HG02623 (cell line): ENCODE measurements at regions not wholly inside any gene's neighbourhood (a gene's known extent, or its start where the extent isn't known, plus 50 kb on each side); places are given as distances from the start of the nearest gene placed in this dataset.

Source experiments
- ATAC-seq: cut with Tn5 transposase; IDR thresholded peaks from one replicate; pipeline ENCODE4 v1.9.1; 2021; ENCODE audit warnings: moderate library complexity; ENCODE audit not compliant: unreplicated experiment

- ATAC-seq, result no peak
Observed at GRCh38 chr6:14674867-14675648, 557.5 kb downstream of the CD83 start.

GRCh38 chr6:14676064-14676463 is 558.5 kb downstream of the CD83 start:
- no peak for ATAC-seq

DNA sequence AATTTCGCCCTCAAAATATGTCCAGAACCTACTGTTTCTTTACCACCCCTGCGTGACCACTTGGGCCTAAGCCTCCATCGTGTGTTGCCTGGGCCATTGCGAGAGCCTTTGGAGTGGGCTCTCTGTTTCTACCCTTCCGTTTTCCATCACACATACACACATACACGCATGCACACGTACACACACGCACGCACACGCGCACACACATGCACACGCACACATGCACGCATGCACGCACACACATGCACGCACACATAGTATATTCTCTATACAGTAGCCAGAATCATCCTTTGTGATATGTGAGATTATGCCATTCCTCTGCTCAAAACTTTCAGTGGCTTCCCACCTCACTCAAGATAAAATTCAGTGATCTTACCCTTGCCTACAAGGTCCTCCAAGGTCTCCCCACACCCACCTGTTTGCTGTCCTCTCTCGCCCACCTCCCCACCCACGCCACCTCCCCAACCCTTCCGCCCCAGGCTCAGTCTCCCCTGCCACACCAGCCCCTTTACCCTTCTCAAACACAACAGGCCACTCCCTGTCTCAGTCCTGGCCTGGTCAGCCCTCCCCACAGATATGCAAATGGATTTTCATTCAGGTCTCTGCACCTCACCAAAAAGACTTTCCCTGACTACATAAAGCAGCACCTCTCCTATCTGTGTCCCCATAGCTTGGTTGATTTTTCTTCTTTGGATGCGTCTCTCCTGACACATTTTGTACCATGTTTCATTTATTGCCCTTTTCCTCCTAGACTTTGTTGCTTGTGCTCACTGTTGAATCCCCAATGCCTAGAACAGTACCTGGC is 559.6 kb downstream of the CD83 start:
- ATAC-seq, result no peak

DNA sequence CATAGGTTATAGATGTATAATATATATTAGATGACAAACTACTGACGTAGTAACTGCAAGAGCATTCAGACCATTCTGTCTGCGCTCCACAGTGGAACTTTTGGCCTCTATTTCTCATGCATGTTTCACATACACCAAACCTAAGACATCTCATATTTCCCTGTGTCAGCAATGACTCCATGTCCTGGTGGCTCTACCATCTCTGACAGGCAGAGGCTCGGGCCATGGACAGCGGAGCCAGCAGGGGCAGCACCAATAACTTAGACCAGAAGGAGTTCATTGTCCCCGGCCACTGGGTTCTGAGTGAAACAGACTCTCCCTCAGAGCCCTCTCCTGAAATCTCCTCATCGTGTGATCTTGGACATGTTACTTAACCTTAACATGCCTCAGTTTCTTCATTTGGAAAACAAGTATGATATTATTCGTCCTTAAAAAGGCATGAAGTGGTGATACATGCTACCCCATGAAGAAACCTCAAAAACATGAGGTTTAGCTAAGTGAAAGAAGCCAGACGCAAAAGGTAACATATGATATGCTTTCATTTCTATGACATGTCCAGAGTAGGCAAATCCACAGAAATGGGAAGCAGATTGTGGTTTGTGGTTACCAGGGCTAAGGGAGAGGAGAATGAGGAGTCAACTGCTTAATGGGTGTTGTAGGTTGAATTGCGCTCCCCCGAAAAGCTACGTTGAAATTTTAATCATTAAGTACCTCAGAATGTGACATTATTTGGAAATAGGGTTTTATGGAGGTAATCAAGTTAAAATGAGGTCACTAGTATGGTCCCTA is 564.0 kb upstream of the JARID2 start:
- ATAC-seq, result no peak

- ATAC-seq, result no peak
Observed at GRCh38 chr6:14682812-14683211, 563.1 kb upstream of the JARID2 start.

GRCh38 chr6:14689639-14690038 is 556.2 kb upstream of the JARID2 start:
- no peak for ATAC-seq

DNA sequence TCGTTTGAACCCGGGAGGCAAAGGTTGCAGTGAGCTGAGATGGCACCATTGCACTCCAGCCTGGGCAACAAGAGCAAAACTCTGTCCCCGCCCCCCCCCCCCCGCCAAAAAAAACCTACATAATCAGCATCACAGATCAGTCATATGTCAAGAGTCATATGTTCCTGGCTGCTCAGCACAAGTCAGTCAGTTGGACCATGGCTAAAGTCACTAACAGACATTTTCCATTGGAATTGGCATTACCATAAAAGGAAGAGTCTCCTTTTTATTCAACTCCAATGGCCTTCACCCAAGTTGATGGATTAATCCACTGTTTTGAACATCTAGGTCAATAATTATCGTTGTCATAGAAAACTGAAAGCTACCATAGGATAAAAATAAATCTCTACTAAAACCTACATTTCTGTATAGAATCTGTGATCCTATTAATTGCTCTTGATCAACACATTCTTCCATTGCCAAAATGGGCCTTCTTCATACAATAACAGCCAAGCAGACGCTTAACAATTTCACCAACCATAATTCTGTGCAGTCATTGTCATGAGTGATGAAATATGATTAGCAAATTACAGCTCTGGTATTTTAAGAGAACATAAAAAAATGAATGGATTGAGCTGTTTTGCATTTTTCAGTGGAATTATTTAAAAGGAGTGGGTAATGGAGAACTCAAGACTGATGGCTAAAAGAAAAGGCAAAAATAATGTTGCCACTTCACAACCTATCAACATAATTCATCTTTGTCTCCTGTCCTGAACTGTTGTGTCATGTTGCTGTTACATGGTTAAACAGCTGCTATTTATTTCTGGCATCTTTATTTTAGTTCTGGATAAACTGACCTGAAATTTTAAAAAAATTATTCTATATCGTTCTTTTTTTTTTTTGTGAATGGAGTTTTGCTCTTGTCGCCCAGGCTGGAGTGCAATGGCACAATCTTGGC is 555.5 kb upstream of the JARID2 start:
- no peak for ATAC-seq

DNA sequence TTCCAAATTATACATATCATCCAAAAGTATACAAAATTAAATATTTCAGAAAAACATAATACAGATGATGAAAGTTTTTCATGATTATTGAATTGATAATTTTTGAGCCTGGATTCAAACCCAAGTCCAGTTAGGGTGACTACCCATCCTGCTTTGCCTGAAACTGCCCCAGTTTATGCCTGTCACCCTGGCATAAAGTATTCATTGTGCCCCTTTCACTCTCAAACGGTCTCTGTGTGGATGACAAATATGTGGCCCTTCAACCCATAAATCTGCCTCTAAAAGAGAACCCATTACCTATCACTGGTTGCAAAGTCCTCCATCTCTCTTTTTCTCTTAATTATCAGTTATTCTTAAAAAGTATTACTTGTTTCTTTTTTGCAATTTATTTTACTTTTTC is 553.7 kb upstream of the JARID2 start:
- ATAC-seq, result no peak

- ATAC-seq, result no peak
Observed at GRCh38 chr6:14693301-14694192, 552.3 kb upstream of the JARID2 start.

GRCh38 chr6:14694308-14694707 is 551.6 kb upstream of the JARID2 start:
- ATAC-seq, result no peak

GRCh38 chr6:14695579-14695978 is 550.3 kb upstream of the JARID2 start:
- no peak for ATAC-seq

GRCh38 chr6:14696367-14696766 is 549.5 kb upstream of the JARID2 start:
- no peak for ATAC-seq

DNA sequence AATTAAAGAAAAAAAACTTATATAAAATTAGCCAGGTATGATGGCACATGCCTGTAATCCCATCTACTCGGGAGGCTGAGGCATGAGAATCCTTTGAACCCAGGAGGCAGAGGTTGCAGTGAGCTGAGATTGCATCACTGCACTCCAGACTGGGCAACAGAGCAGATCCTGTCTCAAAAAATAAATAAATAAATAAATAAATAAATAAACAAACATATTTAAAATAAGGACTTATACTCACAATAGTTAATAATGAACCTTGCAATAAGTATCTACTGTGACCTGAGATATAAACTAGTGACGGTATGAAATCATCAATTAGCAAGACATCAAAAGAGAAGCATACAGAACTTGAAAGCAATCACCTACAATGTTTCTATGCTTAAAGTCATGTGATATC is 548.4 kb upstream of the JARID2 start:
- ATAC-seq, result no peak

DNA sequence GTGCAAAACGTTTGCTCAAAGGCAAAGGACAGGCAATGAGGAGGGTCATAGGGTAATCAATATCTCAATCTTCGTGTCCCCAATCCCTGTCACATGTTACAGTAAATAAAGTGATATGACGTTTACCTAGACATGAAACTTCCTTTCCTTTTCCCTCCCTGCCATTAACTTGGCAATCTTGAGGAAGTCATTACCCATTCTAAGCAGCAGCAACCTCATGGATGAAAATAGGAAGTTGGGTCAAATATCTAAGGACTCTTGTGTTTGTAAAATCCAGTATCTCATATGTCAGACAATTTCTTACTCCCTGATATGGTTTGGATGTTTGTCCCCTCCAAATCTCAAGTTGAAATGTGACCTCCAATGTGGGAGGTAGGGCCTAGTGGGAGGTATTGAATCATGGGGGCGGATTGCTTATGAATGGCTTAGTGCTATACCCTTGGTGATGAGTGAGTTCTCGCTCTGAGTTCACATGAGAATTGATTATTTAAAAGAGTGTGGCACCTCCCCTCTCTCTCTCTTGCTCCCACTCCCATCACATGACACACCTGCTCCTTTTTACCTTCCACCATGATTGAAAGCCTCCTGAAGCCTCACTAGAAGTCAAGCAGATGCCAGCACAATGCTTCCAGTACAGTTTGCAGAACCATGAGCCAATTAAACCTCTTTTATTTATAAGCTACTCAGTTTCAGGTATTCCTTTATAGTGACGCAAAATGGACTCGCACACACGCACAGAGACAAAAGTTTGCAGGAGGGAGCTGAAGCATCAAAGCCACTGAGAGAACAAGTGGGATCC is 545.9 kb upstream of the JARID2 start:
- ATAC-seq, result no peak

GRCh38 chr6:14701946-14702345 is 543.9 kb upstream of the JARID2 start:
- ATAC-seq, result no peak

DNA sequence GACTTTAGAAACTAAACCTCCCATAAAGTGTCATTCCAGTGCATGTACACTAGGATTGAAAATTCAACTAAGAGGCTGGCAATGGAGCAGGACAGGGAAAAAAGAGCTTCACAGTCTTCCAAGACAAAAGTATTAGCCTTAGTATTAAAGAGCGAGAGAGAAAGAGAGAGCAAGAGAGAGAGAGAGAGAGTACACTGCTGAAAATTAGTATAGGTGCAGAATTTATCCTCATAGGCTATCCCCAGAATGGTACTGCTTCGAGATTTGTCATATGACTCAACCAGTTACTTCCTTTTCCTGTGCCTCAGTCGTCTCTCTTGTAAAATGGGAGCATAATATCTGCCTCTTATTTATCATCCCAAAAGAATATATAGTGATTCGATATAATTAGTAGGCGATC is 543.2 kb upstream of the JARID2 start:
- no peak for ATAC-seq

- no peak for ATAC-seq
Observed at GRCh38 chr6:14703586-14703985, 542.3 kb upstream of the JARID2 start.

- ATAC-seq, result no peak
Observed at GRCh38 chr6:14704383-14705271, 541.2 kb upstream of the JARID2 start.
